SK-N-SH (cell line): ENCODE measurements at regions not wholly inside any gene's neighbourhood (a gene's known extent, or its start where the extent isn't known, plus 50 kb on each side); places are given as distances from the start of the nearest gene placed in this dataset.

Experiments used
- EP300 ChIP-seq, 2 experiments: IDR thresholded peaks; 2 replicates each; pipeline versions ENCODE4 v1.4.0 to v1.6.1; 2012; ENCODE audit warnings: borderline replicate concordance in 1 of 2, low read depth in 1 of 2, low read length in 1 of 2
- MEF2A ChIP-seq: IDR thresholded peaks from 2 replicates; pipeline ENCODE4 v1.4.0; 2012; ENCODE audit warnings: low read depth, borderline replicate concordance
- RFX5 ChIP-seq: IDR thresholded peaks from 2 replicates; pipeline ENCODE4 v1.6.1; 2012; ENCODE audit warnings: mild to moderate bottlenecking, improper control_type of control experiment, low read length
- YY1 ChIP-seq: IDR thresholded peaks from 2 replicates; pipeline ENCODE4 v1.4.0; 2012; ENCODE audit warnings: low read depth, mild to moderate bottlenecking
- TF ChIP-seq, protein P1 (sequence below): IDR thresholded peaks from 2 replicates; pipeline ENCODE4 v1.4.0; 2012; ENCODE audit warnings: low read depth
- TF ChIP-seq, protein P2 (sequence below): IDR thresholded peaks from 2 replicates; pipeline ENCODE4 v1.4.0; 2012; ENCODE audit warnings: low read depth, borderline replicate concordance
- TF ChIP-seq, protein P3 (sequence below): fragments of 200-600 bp; sonication (generic); IDR thresholded peaks from 2 replicates; pipeline ENCODE4 v1.6.1; 2017; ENCODE audit warnings: antibody characterized with exemption, mild to moderate bottlenecking, moderate library complexity
- TF ChIP-seq, protein P4 (sequence below): fragments of 150-350 bp; IDR thresholded peaks from 2 replicates; pipeline ENCODE4 v1.6.1; 2017; ENCODE audit warnings: antibody characterized with exemption, low read length, low read depth, borderline replicate concordance

- TF ChIP-seq, protein P1, sequence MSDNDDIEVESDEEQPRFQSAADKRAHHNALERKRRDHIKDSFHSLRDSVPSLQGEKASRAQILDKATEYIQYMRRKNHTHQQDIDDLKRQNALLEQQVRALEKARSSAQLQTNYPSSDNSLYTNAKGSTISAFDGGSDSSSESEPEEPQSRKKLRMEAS = no peak
- no peak for TF ChIP-seq YY1
- TF ChIP-seq RFX5 = no peak
- TF ChIP-seq, protein P2, sequence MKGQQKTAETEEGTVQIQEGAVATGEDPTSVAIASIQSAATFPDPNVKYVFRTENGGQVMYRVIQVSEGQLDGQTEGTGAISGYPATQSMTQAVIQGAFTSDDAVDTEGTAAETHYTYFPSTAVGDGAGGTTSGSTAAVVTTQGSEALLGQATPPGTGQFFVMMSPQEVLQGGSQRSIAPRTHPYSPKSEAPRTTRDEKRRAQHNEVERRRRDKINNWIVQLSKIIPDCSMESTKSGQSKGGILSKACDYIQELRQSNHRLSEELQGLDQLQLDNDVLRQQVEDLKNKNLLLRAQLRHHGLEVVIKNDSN = no peak
- TF ChIP-seq, protein P3, sequence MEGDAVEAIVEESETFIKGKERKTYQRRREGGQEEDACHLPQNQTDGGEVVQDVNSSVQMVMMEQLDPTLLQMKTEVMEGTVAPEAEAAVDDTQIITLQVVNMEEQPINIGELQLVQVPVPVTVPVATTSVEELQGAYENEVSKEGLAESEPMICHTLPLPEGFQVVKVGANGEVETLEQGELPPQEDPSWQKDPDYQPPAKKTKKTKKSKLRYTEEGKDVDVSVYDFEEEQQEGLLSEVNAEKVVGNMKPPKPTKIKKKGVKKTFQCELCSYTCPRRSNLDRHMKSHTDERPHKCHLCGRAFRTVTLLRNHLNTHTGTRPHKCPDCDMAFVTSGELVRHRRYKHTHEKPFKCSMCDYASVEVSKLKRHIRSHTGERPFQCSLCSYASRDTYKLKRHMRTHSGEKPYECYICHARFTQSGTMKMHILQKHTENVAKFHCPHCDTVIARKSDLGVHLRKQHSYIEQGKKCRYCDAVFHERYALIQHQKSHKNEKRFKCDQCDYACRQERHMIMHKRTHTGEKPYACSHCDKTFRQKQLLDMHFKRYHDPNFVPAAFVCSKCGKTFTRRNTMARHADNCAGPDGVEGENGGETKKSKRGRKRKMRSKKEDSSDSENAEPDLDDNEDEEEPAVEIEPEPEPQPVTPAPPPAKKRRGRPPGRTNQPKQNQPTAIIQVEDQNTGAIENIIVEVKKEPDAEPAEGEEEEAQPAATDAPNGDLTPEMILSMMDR = no peak
- TF ChIP-seq, protein P4, sequence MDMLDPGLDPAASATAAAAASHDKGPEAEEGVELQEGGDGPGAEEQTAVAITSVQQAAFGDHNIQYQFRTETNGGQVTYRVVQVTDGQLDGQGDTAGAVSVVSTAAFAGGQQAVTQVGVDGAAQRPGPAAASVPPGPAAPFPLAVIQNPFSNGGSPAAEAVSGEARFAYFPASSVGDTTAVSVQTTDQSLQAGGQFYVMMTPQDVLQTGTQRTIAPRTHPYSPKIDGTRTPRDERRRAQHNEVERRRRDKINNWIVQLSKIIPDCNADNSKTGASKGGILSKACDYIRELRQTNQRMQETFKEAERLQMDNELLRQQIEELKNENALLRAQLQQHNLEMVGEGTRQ = no peak
- peak in 1 of 2 experiments; percentile 83; a peak in 2 of 4 replicates for TF ChIP-seq EP300 (IDR thresholded peaks at IDR 0.05; ENCODE audit: borderline replicate concordance in 1 of 2, low read depth in 1 of 2, low read length in 1 of 2)
- no peak for TF ChIP-seq MEF2A
Observed at GRCh38 chr3:70127192-70127591, 127.7 kb downstream of the SAMMSON start.
